Esophagus (tissue), 2 donors: ENCODE measurements at regions not wholly inside any gene's neighbourhood (a gene's known extent, or its start where the extent isn't known, plus 50 kb on each side); places are given as distances from the start of the nearest gene placed in this dataset.

Experiments
- H3K27ac ChIP-seq, 2 donors: one replicate each; pipeline ENCODE4 v1.5.1; 2013; ENCODE audit warnings: low read depth in 2 of 2, mild to moderate bottlenecking in 2 of 2, inconsistent platforms in 1 of 2, low read length in 1 of 2, moderate library complexity in 1 of 2
- H3K27me3 ChIP-seq, 2 donors: one replicate each; pipeline ENCODE4 v1.6.1; 2013; ENCODE audit warnings: low read length in 2 of 2, control low read depth in 1 of 2, mild to moderate bottlenecking in 1 of 2; ENCODE audit not compliant: insufficient read depth in 2 of 2, control insufficient read depth in 1 of 2
- H3K36me3 ChIP-seq, 2 donors: one replicate each; pipeline ENCODE4 v1.6.1; 2013; ENCODE audit warnings: low read length in 1 of 2; ENCODE audit not compliant: control insufficient read depth in 2 of 2, insufficient read depth in 2 of 2
- H3K4me1 ChIP-seq, 2 donors: one replicate each; pipeline ENCODE4 v1.6.1; 2013; ENCODE audit warnings: low read length in 1 of 2; ENCODE audit not compliant: control insufficient read depth in 2 of 2, insufficient read depth in 2 of 2
- H3K4me3 ChIP-seq, 2 donors: one replicate each; pipeline ENCODE4 v1.5.1; 2013; ENCODE audit warnings: low read length in 2 of 2, mild to moderate bottlenecking in 2 of 2, low read depth in 1 of 2, moderate library complexity in 1 of 2
- H3K9me3 ChIP-seq, 2 donors: one replicate each; pipeline ENCODE4 v1.6.1; 2013; ENCODE audit warnings: mild to moderate bottlenecking in 2 of 2, low read depth in 1 of 2, low read length in 1 of 2, moderate library complexity in 1 of 2; ENCODE audit not compliant: control insufficient read depth in 2 of 2, insufficient read depth in 1 of 2
- WGBS, 2 donors: extraction: QIAGEN DNeasy Blood & Tissue Kit; methylation state at CpG; one replicate each; pipeline ENCODE4 v1.1.7; 2013; 5-methylcytosine and 5-hydroxymethylcytosine counted together
- donor health status: healthy with polysubstance abuse.
- donor health status: Bipolar disorder and iron deficiency.

- H3K4me3 ChIP-seq: no peak overlapping the region
Measured at GRCh38 chr2:40002339-40002738, 223.3 kb upstream of the THUMPD2 start.

DNA sequence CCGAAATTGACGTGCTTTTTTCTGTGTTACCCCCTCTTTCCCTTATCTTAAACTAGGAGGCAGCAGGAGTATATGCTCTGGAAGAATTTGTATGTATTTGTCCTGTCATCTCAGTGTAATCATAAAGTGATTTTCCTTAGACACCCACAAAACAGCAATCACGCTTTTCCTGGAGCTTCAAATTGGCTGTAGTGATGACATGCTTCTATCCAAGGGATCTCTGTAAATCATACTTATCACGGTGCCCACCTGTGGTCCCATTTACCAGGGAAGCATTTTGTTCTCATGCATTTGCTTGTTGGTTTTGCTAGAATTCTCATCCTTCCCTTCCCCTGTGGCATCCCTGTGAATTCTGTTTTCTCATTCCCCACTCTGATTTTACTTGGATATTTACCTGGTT, 220.8 kb upstream of the THUMPD2 start:
- no peak overlapping the region for H3K27ac ChIP-seq
- 95% methylated on average over 4 of the region's 4 CpGs for WGBS, 2 donors
- no peaks in the 10 kb centered on the region for H3K9me3 ChIP-seq
- no peaks in the 10 kb centered on the region for H3K27me3 ChIP-seq
- H3K4me3 ChIP-seq: no peak overlapping the region
- no peaks in the 10 kb centered on the region for H3K4me1 ChIP-seq
- no peaks in the 10 kb centered on the region for H3K36me3 ChIP-seq

More at GRCh38 chr2:40002339-40002738, 223.3 kb upstream of the THUMPD2 start:
- no peaks in the 10 kb centered on the region for H3K9me3 ChIP-seq
- no peaks in the 10 kb centered on the region for H3K27me3 ChIP-seq
- H3K4me1 ChIP-seq: no peaks in the 10 kb centered on the region
- 90% methylated on average over 3 of the region's 3 CpGs for WGBS, 2 donors
- H3K27ac ChIP-seq: no peak overlapping the region
- H3K36me3 ChIP-seq: no peaks in the 10 kb centered on the region

DNA sequence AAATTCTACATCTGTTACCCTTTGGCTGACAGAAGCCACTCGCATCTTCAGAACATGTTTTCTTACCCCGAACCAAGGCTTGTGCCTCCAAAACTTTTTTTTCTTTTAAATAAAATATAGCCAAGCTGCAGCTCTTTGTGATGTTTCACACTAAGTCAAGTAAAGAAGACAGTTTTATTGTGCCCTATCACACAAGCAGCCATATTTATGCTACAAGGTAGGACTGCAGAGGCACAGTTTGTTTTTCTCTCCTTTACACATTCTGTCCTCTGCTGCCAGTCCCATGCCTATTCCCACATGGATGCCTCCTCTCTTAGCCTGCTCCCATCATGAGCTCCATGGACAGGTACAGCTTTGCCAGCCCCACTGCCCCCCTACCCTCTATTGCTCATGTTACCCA, 219.6 kb upstream of the THUMPD2 start:
- no peaks in the 10 kb centered on the region for H3K27me3 ChIP-seq
- no peaks in the 10 kb centered on the region for H3K9me3 ChIP-seq
- no peak overlapping the region for H3K27ac ChIP-seq
- H3K36me3 ChIP-seq: no peaks in the 10 kb centered on the region
- no peaks in the 10 kb centered on the region for H3K4me1 ChIP-seq
- no peak overlapping the region for H3K4me3 ChIP-seq
- 85 to 86% methylated on average over 2 of the region's 2 CpGs for WGBS, 2 donors

- no peaks in the 10 kb centered on the region for H3K27me3 ChIP-seq
- no peaks in the 10 kb centered on the region for H3K9me3 ChIP-seq
- H3K4me3 ChIP-seq: no peak overlapping the region
- WGBS, 2 donors: 67 to 75% methylated on average over 1 of the region's 1 CpG
- no peak overlapping the region for H3K27ac ChIP-seq
- no peaks in the 10 kb centered on the region for H3K36me3 ChIP-seq
- no peaks in the 10 kb centered on the region for H3K4me1 ChIP-seq
Measured at GRCh38 chr2:39996653-39997080, 217.6 kb upstream of the THUMPD2 start.

GRCh38 chr2:39995005-39995737, 216.1 kb upstream of the THUMPD2 start:
- WGBS, 2 donors: 81 to 84% methylated on average over 3 of the region's 3 CpGs
- H3K4me1 ChIP-seq: no peaks in the 10 kb centered on the region
- no peaks in the 10 kb centered on the region for H3K9me3 ChIP-seq
- no peak overlapping the region for H3K27ac ChIP-seq
- H3K4me3 ChIP-seq: no peak overlapping the region
- no peaks in the 10 kb centered on the region for H3K36me3 ChIP-seq
- H3K27me3 ChIP-seq: no peaks in the 10 kb centered on the region

- Histone ChIP-seq H3K36me3 (no peaks in the 10 kb centered on the region), H3K4me3 (no peak overlapping the region), H3K9me3 (no peaks in the 10 kb centered on the region), H3K27me3 (no peaks in the 10 kb centered on the region), H3K4me1 (no peaks in the 10 kb centered on the region), H3K27ac (no peak overlapping the region)
Measured at GRCh38 chr2:39994151-39994550, 215.1 kb upstream of the THUMPD2 start.

DNA sequence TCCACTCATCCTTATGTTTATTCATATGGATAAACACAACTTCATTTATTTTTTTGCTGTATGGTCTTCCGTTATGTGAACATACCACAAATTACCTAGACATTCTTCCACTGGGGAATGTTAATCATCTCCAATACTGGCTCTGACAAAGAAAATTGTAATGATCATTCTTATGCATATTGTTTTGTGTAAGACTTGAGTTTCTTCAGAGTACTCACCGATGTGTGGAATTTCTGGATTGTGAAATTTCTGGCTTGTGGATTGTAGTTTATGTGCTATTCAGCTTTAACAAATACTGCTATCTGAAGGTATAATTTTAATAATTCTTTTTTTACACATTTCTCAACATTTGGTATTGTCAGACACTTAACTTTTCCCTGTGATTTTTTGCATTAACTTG, 212.2 kb upstream of the THUMPD2 start:
- H3K4me1 ChIP-seq: no peaks in the 10 kb centered on the region
- H3K27ac ChIP-seq: no peak overlapping the region
- no peaks in the 10 kb centered on the region for H3K27me3 ChIP-seq
- H3K4me3 ChIP-seq: no peak overlapping the region
- H3K36me3 ChIP-seq: no peaks in the 10 kb centered on the region
- WGBS, 2 donors: 42 to 53% methylated on average over 2 of the region's 2 CpGs
- no peaks in the 10 kb centered on the region for H3K9me3 ChIP-seq

DNA sequence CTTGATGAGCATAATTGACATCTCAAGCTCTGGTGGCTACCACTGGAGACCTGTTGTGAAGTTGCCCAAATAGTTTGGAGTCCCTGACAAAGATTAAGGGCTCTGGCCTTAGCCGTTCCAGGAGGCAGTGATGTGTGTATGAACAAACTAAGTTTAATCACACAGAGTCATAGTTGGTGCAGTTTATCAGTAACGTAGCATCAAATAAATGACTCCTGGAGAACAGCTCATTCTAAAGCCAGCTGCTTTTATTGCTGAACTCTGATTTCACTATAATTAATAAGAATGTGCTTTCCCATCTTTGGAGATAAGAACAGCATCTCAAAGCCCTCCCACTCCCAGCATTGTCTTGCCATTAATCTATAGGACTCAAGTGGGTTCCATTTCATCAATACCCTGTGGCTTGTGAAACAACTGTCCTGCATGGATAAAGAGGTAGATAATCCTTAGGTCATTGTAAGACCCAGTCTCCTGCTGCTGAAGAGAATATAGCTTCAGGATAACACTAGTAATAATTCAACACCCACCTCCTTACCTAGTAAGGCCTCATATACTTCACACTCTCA, 211.4 kb upstream of the THUMPD2 start:
- Histone ChIP-seq H3K36me3 (no peaks in the 10 kb centered on the region), H3K4me1 (no peaks in the 10 kb centered on the region), H3K27ac (no peak overlapping the region), H3K4me3 (no peak overlapping the region), H3K27me3 (no peaks in the 10 kb centered on the region), H3K9me3 (no peaks in the 10 kb centered on the region)
- WGBS, 2 donors: 76 to 80% methylated on average over 2 of the region's 2 CpGs

GRCh38 chr2:39989888-39990287, 210.8 kb upstream of the THUMPD2 start:
- no peaks in the 10 kb centered on the region for H3K36me3 ChIP-seq
- H3K4me1 ChIP-seq: no peaks in the 10 kb centered on the region
- H3K9me3 ChIP-seq: no peaks in the 10 kb centered on the region
- no peak overlapping the region for H3K4me3 ChIP-seq
- no peak overlapping the region for H3K27ac ChIP-seq
- 45 to 55% methylated on average over 3 of the region's 3 CpGs for WGBS, 2 donors
- H3K27me3 ChIP-seq: no peaks in the 10 kb centered on the region

DNA sequence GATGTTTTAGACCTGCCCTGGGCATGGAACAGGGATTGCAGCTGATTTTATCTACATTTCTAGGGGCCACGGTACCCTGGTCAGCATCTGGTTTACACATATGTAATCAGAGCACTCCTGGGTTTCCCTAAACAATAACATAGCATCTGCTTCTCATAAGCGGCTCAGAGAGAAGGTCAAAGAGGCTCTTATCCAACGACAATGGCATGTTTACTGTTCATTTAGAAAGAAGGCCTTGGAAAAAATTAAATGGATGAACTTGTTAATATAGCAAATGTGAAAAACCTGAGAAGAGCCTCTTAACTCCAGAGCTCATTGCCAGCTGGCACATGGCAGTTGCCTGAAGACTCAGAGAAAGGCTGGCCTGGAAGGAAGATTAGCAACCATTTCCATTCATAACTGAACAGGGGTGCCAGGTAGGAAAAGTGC, 202.8 kb upstream of the THUMPD2 start:
- Histone ChIP-seq H3K27me3 (no peaks in the 10 kb centered on the region), H3K4me3 (no peak overlapping the region), H3K27ac (no peak overlapping the region), H3K36me3 (no peaks in the 10 kb centered on the region), H3K4me1 (no peaks in the 10 kb centered on the region), H3K9me3 (no peaks in the 10 kb centered on the region)
- 36 to 47% methylated on average over 3 of the region's 3 CpGs for WGBS, 2 donors
